SJSA1 (cell line): ENCODE measurements at regions not wholly inside any gene's neighbourhood (a gene's known extent, or its start where the extent isn't known, plus 50 kb on each side); places are given as distances from the start of the nearest gene placed in this dataset.
A peak's percentile ranks its signal among the peaks of the same experiment; 100 is the strongest.

ENCODE experiments used
- DNase-seq, 2 experiments: peaks; one replicate each; pipeline ENCODE4 v3.0.0-alpha.2; 2015 to 2020; ENCODE audit warnings: low spot score in 2 of 2, low read depth in 1 of 2
- H3K27ac ChIP-seq: fragments of 250-450 bp; sonication (Bioruptor Pico); 2 replicates; pipeline ENCODE4 v1.5.1; 2020; ENCODE audit warnings: mild to moderate bottlenecking, moderate library complexity
- H3K27me3 ChIP-seq: fragments of 250-450 bp; sonication (Bioruptor Pico); replicated peaks from 2 replicates; pipeline ENCODE4 v1.5.1; 2020; ENCODE audit warnings: mild to moderate bottlenecking, moderate library complexity
- H3K36me3 ChIP-seq: fragments of 250-450 bp; sonication (Bioruptor Pico); 2 replicates; pipeline ENCODE4 v1.5.1; 2020; ENCODE audit warnings: mild to moderate bottlenecking
- H3K4me1 ChIP-seq: fragments of 250-450 bp; sonication (Bioruptor Pico); replicated peaks from 2 replicates; pipeline ENCODE4 v1.6.1; 2021; ENCODE audit warnings: mild to moderate bottlenecking
- H3K4me3 ChIP-seq: fragments of 250-450 bp; sonication (Bioruptor Pico); 2 replicates; pipeline ENCODE4 v1.5.1; 2020; ENCODE audit warnings: mild to moderate bottlenecking
- H3K9me3 ChIP-seq: fragments of 250-450 bp; sonication (Bioruptor Pico); replicated peaks from 2 replicates; pipeline ENCODE4 v1.5.1; 2020; ENCODE audit warnings: mild to moderate bottlenecking

DNA sequence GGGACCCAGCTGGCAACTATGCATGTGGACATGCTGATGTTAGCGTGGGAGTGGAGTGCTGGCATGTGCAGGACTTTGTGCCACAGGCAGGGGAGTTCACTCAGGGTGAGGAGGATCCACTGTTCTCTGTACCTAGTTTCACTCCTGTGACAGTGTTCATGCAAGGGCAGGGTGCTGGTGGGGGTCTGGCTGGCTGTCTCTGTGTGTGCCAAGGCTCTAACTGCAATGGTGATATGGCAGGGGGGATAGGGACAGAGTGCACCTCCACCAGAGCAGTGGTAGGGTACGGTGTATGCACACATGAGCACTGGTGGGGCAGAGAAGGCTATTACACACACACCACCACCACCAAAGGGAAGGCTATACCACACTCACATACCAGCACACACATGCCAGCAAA lies 210.2 kb upstream of the DEFB112 start:
- DNase-seq: no peak
- no peaks in the 10 kb centered on the region for H3K36me3 ChIP-seq
- H3K27me3 ChIP-seq: no peaks in the 10 kb centered on the region
- no peaks in the 10 kb centered on the region for H3K4me1 ChIP-seq
- H3K4me3 ChIP-seq: no peak overlapping the region
- H3K9me3 ChIP-seq: no peaks in the 10 kb centered on the region; the same call in 1 of the 2 replicates
- H3K27ac ChIP-seq: no peak overlapping the region

DNA sequence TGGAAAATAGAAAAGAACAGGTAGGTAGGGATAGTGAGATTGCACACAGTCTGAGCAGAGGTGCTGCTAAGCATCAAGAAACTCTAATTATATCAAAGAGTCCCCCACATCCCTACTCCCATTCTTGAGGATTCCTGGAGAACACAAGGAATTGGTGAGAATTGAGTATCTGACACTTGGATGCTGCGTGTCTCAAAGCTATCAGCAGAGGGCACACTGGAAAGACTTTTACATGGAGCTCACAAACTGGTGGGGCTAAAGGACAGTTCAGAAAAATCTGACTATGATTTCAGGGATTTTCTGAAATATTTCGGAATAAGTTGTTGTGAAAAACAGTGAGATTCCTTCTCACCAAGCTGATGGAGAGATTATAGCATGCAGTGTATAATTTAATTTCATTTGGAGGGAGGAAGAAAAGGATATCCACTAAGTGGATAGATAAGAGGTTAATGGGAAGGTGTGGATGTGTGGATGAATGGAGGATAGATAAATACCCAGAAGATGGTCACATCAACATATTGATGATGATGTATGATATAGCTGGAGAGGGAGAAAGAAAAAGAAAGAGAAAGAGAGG lies 215.4 kb upstream of the DEFB112 start:
- H3K27ac ChIP-seq: no peak overlapping the region
- H3K4me1 ChIP-seq: peaks cover 12% of the 10 kb centered on the region
- H3K4me3 ChIP-seq: no peak overlapping the region
- no peaks in the 10 kb centered on the region for H3K27me3 ChIP-seq
- DNase-seq: peak in 1 of 2 experiments; percentile 42
- H3K36me3 ChIP-seq: no peaks in the 10 kb centered on the region
- no peaks in the 10 kb centered on the region; the same call in 1 of the 2 replicates for H3K9me3 ChIP-seq

DNA sequence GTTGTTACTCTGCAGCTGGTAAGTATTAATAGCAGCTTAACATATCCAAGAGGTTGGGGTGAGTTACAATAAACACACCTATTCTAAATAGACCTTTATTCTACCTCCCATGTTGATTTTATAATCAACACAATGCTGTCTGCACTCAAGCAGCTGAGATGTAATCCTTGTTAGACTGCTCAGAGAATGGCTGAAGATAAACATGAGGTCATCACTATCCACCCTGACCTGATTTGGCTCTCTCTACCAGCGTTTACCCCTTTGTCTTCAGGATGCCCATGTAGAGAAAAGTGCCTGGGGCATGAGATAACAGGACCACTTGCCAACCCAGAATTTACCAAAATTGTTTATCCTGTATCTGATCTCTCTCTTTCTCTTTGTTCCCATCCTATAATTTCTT lies 220.7 kb upstream of the DEFB112 start:
- Histone ChIP-seq H3K27me3 (no peaks in the 10 kb centered on the region), H3K4me3 (no peak overlapping the region), H3K4me1 (peaks cover 33% of the 10 kb centered on the region), H3K36me3 (no peaks in the 10 kb centered on the region), H3K27ac (peak overlapping the region; percentile 93), H3K9me3 (no peaks in the 10 kb centered on the region)
- DNase-seq: peak; percentile 74 to 91

DNA sequence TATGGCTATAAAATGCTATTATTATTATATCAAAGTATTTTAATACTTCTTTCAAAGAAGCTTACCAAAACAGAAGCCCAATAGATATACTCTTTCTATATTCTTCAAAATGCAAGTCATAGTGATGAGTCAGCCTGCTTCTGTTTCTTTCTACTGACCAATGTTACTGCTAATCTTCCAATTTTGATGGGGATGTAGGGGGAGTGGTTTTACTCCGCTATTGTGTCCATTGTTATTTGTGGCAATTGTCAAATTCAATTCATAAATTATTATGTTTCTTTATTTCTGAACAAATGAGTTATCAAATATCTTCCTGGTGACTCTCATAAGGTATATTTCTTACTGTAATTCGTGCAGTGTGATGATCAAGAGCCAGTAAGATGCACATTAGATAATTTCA lies 221.5 kb upstream of the DEFB112 start:
- Histone ChIP-seq H3K4me1 (peaks cover 33% of the 10 kb centered on the region), H3K4me3 (no peak overlapping the region), H3K27me3 (no peaks in the 10 kb centered on the region), H3K9me3 (no peaks in the 10 kb centered on the region), H3K27ac (peak overlapping the region; percentile 93), H3K36me3 (no peaks in the 10 kb centered on the region)
- peak in 1 of 2 experiments; percentile 71 for DNase-seq

DNA sequence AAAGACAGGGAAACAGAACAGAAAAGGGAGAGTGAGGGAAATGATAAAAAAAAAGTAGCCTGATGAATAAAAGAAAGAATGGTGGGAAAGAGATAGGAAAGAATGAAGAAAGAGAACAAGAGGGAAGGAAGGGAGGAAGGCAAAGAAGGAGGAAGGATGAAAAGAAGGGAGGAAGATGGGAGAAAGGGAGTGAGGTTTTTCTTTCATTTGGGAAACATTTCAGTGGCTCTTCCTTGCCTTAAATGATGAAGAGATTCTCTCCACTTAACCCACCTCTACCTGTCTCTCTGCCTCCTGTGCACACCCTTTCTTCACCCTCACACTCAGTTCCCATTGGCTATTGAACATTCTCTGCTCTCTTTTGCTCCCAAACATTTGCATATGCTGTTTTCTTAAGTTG lies 222.1 kb upstream of the DEFB112 start:
- H3K4me3 ChIP-seq: no peak overlapping the region
- peak overlapping the region; percentile 93 for H3K27ac ChIP-seq
- H3K27me3 ChIP-seq: no peaks in the 10 kb centered on the region
- no peaks in the 10 kb centered on the region for H3K36me3 ChIP-seq
- H3K4me1 ChIP-seq: peaks cover 33% of the 10 kb centered on the region
- no peak for DNase-seq
- H3K9me3 ChIP-seq: no peaks in the 10 kb centered on the region

DNA sequence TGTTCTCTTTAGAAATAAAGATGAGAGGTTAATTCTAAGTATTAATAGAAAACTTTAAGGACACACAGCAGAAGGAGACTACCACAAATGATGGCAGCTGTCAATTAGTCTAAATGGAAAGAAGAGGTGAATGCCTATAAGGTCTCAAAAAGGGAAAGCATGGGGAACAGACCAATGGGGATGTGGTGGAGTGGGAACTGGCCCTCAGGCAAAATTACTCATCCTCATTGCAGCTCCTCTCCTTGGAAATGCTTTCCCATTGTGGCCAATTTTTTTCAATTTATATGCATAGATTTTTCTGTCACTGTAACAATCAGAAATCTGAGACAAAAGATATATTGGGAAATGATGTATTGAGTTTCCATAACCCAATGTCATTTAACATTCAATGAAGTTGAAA lies 222.9 kb upstream of the DEFB112 start:
- Histone ChIP-seq H3K4me3 (no peak overlapping the region), H3K27ac (no peak overlapping the region), H3K9me3 (no peaks in the 10 kb centered on the region), H3K36me3 (no peaks in the 10 kb centered on the region), H3K27me3 (no peaks in the 10 kb centered on the region), H3K4me1 (peaks cover 33% of the 10 kb centered on the region)
- DNase-seq: peak in 1 of 2 experiments; percentile 26

DNA sequence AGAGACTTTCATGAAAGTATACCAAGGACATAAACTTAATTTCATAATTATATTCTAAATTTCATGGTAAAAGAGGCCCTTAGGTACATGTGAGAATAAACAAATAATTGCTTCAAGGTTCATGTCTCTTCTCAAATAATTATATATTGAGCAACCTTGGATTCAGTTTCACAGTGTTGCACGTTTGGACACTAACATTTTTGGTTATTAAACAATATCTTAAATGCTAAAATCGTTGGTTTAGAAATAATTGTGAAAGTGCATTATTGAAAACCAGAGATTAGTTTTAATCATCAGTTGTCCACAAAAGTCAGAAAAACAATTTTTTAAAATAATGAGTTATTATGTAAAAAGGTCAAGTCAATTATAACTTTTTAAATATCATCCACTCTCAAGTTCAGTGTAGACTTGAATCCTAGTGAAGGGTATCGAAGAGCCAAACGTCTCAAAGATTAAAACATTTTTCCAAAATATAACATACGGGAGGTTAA lies 227.1 kb upstream of the DEFB112 start:
- no peak overlapping the region for H3K4me3 ChIP-seq
- no peak overlapping the region for H3K27ac ChIP-seq
- H3K27me3 ChIP-seq: no peaks in the 10 kb centered on the region
- H3K36me3 ChIP-seq: no peaks in the 10 kb centered on the region
- DNase-seq: no peak
- peaks cover 10% of the 10 kb centered on the region for H3K4me1 ChIP-seq
- no peaks in the 10 kb centered on the region for H3K9me3 ChIP-seq

DNA sequence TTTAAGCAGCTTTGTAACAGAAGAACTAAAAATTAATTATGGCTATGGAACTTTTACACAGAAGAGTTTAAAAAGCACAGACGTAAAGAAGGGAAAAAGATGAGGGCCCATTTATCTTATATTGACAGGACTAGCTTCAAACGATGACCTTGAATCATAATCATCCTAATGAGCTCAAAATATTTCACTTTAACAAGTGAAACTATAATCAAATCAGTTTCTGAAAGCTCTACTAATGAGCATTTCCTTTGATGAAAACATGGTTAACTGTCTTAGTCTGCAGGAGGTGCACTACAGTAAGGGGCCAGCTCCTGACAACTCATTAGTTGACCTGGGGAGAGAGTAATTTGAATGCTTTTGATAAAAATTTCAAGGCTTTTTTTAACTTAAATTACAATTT lies 228.0 kb upstream of the DEFB112 start:
- no peak for DNase-seq
- Histone ChIP-seq H3K4me1 (peaks cover 3% of the 10 kb centered on the region), H3K4me3 (no peak overlapping the region), H3K27ac (no peak overlapping the region), H3K9me3 (no peaks in the 10 kb centered on the region), H3K27me3 (no peaks in the 10 kb centered on the region), H3K36me3 (no peaks in the 10 kb centered on the region)

DNA sequence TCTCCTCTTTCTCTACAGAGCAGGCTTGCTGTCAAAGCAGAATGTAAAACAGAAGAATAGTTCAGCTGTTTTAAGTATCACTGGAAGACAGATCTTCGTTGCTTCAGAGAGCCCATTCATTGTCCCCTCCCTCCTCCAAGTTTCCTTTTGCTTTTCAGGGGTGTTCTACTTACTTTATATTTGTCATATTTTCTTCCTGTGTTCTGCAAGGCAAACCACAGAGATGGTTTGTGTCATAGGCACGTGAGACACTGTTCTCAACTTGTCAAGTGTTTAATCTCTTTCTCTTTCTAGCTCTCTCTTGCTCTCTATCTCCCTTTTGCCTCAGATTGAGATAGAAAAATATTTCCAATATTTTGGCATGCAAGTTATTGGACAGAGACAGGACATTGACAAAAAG lies 228.9 kb upstream of the DEFB112 start:
- no peak for DNase-seq
- Histone ChIP-seq H3K27me3 (no peaks in the 10 kb centered on the region), H3K36me3 (no peaks in the 10 kb centered on the region)

DNA sequence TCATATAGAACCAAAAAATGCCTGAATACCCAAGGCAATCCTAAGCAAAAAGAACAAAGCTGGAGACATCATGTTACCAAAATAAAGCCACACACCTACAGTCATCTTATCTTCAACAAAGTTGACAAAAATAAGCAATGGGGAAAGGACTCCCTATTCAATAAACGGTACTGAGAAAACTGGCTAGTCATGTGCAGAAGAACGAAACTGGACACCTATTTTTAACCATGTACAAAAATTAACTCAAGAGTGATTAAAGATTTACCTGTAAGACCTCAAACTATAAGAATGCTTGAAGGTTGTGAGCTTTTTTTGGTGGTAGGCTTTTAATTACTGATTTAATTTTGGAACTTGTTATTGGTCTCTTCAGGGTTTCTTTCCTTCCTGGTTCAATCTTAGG lies 236.0 kb upstream of the DEFB112 start:
- DNase-seq: no peak
- H3K4me1 ChIP-seq: 0 out of 2 replicates have a peak, but pooled peaks cover 4% of the 10 kb centered on the region
- H3K27me3 ChIP-seq: no peaks in the 10 kb centered on the region; the same call in none of the 2 replicates
- no peaks in the 10 kb centered on the region for H3K9me3 ChIP-seq
- no peak overlapping the region for H3K4me3 ChIP-seq
- H3K27ac ChIP-seq: no peak overlapping the region
- no peaks in the 10 kb centered on the region for H3K36me3 ChIP-seq

More for the DNA sequence above, 228.9 kb upstream of the DEFB112 start:
- Histone ChIP-seq H3K4me1 (no peaks in the 10 kb centered on the region), H3K27ac (no peak overlapping the region), H3K4me3 (no peak overlapping the region), H3K9me3 (no peaks in the 10 kb centered on the region)

DNA sequence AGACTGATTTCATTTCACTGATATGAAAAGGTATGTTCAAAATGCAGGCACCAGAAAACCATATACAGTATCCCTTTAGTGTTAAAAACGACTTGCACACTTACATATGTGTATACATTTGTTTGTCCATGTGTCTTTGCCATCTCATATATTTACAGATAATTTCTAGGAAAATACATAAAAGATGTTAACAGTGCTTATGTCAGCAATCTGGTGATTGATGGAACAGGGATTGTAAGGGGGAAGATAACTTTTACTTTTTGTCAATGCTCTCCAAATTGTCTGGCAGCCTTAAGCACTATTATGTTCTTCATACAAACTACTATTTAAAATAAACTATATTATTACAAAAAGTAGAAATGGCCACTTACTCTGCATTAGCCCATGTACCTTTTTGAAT lies 238.5 kb upstream of the DEFB112 start:
- Histone ChIP-seq H3K4me3 (no peak overlapping the region), H3K4me1 (0 out of 2 replicates have a peak, but pooled peaks cover 4% of the 10 kb centered on the region), H3K36me3 (no peaks in the 10 kb centered on the region), H3K27ac (no peak overlapping the region), H3K9me3 (no peaks in the 10 kb centered on the region), H3K27me3 (peaks cover 5% of the 10 kb centered on the region)
- DNase-seq: no peak

DNA sequence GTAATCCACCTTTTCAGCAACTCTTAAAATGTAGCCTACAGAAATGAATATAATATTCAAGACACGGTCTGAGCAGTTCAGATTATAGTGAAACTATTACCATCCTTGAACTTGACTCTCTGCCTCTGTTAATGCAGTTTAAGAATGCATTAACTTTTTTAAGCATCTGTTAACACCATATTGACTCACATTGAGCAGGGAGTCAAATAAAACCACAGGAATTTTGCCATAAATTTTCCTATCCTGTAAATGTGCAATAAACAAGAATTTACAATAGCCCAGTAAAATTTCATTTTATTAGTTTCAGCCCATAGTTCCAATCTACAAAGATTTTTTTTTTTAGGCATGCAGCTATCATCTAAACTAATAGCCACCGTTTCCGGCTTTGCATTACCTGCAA lies 239.2 kb upstream of the DEFB112 start:
- Histone ChIP-seq H3K27ac (no peak overlapping the region), H3K27me3 (peaks cover 5% of the 10 kb centered on the region), H3K4me3 (no peak overlapping the region), H3K36me3 (no peaks in the 10 kb centered on the region), H3K4me1 (0 out of 2 replicates have a peak, but pooled peaks cover 4% of the 10 kb centered on the region), H3K9me3 (no peaks in the 10 kb centered on the region)
- no peak for DNase-seq

DNA sequence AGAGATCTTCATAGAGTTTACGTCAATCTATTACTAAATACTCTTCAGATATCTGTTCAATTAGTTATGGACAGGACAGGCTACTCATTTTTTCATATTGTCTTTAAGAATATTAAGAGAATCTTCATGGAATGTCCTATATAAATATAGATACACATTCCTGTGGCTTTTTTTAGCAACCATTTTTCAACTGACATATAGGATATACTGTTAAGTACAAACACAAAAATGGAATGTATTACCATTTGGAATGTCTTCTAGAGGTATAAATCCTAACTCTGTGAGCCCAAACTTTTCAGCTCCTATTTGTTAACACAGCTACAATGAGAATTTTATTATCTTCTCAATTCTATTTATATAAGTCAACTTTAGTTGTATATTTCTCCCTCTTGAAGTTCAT lies 239.6 kb upstream of the DEFB112 start:
- DNase-seq: no peak
- Histone ChIP-seq H3K4me1 (0 out of 2 replicates have a peak, but pooled peaks cover 4% of the 10 kb centered on the region), H3K9me3 (no peaks in the 10 kb centered on the region), H3K27me3 (peaks cover 5% of the 10 kb centered on the region), H3K4me3 (no peak overlapping the region), H3K27ac (no peak overlapping the region), H3K36me3 (no peaks in the 10 kb centered on the region)

DNA sequence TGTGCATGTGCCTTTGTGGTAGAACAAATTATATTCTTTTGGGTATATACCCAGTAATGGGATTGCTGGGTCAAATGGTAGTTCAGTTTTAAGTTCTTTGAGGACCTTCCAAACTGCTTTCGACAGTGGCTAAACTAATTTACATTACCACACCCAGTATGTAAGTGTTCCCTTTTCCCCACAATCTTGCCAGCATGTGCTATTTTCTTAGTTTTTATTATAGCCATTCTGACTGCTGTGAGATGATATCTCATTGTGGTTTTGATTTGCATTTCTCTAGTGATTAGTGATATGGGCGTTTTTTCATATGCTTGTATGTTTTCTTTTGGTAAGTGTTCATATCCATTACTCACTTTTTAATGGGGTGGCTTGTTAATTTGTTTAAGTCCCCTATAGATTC lies 251.6 kb upstream of the DEFB112 start:
- H3K36me3 ChIP-seq: no peaks in the 10 kb centered on the region
- DNase-seq: no peak
- H3K27ac ChIP-seq: no peak overlapping the region
- H3K4me3 ChIP-seq: no peak overlapping the region
- H3K27me3 ChIP-seq: no peaks in the 10 kb centered on the region; the same call in 1 of the 2 replicates
- H3K4me1 ChIP-seq: no peaks in the 10 kb centered on the region
- no peaks in the 10 kb centered on the region for H3K9me3 ChIP-seq

DNA sequence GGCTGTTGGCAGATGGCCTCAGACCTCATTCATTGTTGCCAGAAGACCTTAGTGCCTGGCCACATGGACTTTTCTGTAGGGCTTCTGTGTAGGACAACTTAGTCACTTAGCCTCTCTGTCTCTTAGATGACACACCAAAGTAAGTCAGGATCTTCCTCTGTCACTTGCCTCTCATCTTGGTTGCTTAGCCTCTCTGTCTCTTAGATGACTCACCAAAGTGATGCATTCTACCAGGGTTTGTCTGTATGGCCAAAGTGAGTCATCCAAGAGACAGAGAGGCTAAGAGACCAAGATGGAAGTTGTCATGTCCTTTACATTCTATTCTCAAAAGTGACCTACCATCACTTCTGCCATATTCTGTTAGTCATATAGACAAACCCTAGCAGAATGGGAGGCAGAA lies 255.9 kb upstream of the DEFB112 start:
- H3K9me3 ChIP-seq: no peaks in the 10 kb centered on the region
- no peak for DNase-seq
- H3K4me1 ChIP-seq: no peaks in the 10 kb centered on the region
- no peak overlapping the region for H3K27ac ChIP-seq
- no peaks in the 10 kb centered on the region for H3K36me3 ChIP-seq
- no peak overlapping the region for H3K4me3 ChIP-seq
- no peaks in the 10 kb centered on the region for H3K27me3 ChIP-seq
